Urothelium cell line (cell line): ENCODE measurements at regions not wholly inside any gene's neighbourhood (a gene's known extent, or its start where the extent isn't known, plus 50 kb on each side); places are given as distances from the start of the nearest gene placed in this dataset.
"Not testable (repeated sequence)": the region's sequence is repeated elsewhere in the genome, so short reads cannot be mapped to it uniquely, and the experiment has no call there.

ENCODE experiments used
- DNase-seq: peaks from one replicate; pipeline ENCODE4 v3.0.0; 2011; ENCODE audit warnings: low spot score, mixed read lengths
- FAIRE-seq: peaks from 2 replicates; lab custom pipeline; 2011; peaks lifted over from hg19 to GRCh38; lab: Jason Lieb, UNC

DNA sequence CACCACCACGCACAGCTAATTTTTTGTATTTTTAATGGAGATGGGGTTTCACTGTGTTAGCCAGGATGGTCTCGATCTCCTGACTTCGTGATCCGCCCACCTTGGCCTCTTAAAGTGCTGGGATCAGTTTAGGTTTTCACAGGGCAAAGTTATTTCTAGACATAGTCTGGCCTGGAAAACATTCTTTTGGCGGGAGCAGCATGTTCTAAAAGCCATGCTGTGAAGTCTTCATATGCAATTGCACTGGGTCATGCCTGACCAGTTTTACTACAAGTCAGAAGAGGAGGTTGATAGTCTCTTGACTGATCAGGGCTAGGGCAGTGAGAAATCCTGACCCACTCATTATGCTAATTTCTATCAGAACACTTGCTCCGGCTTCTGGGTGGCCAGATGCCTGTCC lies 131.6 kb upstream of the POU3F1 start:
- FAIRE-seq (no peak), DNase-seq (no peak)

DNA sequence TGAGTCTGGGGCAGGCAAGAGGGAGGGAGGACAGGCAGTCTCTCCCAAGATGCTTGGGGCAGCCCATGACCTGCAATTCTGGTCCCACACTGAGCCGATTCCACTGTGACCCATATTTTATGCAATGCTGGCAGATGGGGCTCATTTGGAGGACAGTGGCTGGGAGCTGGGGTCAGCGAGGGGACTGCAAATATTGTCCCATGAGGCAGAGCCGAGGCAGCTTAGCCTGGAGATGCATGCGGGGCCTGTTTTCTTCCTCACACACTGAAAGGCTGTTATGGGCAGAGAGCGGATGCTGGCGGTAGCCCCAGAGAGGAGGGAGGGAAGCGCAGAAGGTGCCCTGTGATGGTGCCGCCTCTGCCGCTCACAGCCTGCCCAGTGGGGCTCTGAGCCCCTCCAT lies 128.5 kb upstream of the POU3F1 start:
- DNase-seq: no peak
- FAIRE-seq: no peak

DNA sequence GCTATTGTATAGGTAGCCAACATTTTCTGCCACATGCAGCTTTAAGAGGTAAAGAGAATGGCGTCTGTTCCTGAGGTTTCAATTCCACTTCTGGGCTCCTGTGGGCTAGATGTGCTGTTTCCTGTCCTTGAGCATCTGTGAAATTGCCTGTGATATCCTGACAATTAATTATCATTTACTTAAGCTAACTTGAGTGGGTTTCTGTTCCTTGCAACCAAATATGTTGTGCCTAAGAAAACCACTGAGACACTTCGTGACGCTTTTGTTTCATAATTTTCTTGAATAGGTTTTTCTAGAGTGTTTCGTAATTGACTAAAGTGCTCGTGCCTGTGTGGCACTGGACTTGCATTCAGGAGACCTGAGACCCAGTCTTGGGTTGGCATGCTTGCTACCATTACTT lies 127.3 kb upstream of the POU3F1 start:
- FAIRE-seq: no peak
- no peak for DNase-seq

DNA sequence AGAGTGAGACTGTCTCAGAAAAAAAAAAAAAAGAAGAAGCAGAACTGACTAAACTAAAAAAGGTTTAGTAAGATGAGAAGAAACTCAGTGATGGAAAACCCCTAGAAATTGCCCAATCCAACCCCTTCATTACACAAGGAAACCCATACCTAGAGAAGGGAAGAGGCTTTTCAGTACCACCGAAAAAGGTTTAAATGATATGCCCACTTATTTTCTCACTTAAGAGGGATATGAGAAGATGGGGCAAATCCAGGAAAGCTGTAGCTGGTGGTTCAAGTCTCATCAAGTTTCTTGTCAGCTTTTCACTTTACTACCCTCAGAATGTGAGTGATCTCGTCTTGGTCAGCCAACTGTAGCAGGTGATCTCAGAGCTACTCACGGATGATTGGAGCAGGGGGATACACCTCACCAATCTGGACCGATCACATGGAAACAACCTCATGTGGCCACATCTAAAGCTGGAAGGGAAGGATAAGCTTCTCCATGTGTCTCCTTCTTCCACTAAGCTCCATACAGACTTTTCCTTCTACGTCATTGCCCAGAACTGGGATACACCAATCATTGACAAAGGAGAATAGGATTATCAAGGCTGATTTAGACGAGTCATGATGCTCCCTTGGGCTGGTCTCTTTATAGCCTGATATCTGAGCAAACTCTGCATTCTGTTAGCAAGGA lies 126.7 kb upstream of the POU3F1 start:
- FAIRE-seq (no peak), DNase-seq (no peak)

DNA sequence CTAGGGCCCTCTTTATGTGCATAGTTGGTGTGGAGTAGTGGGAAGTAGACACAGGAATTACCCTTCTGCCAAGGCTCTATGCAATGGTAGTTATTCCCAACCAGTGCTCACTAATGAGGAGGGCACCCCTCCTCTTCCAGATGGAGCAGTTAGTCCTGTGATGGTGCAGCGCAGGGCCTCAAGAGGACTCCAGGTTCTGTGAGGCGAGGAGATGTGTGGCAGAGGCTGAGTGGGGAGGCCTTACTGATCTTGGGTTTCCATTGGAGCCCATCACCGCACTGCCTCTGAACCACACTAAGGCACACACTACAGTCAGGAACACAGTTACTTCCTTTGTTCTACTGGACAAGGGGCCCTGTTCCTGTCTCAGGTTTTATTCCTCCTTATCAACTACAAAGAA lies 122.5 kb upstream of the POU3F1 start:
- DNase-seq: no peak
- no peak for FAIRE-seq

DNA sequence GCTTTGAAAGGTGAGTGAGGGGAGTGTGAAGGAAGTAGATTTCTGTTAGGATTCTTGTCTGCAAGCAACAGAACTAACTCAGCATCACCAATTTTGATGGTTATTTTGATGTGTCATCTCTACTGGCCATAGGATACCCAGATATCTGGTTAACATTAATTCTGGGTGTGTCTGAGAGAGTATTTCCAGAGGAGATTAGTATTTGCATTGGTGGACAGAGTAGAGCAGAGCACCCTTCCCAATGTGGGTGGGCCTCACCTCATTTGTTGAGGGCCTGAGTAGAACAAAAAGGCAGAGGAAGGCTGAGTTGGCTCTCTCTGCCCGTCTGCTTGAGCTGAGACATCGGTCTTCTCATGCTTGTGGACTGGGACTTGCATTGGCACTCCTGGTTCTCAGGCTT lies 121.8 kb upstream of the POU3F1 start:
- FAIRE-seq: no peak
- no peak for DNase-seq

DNA sequence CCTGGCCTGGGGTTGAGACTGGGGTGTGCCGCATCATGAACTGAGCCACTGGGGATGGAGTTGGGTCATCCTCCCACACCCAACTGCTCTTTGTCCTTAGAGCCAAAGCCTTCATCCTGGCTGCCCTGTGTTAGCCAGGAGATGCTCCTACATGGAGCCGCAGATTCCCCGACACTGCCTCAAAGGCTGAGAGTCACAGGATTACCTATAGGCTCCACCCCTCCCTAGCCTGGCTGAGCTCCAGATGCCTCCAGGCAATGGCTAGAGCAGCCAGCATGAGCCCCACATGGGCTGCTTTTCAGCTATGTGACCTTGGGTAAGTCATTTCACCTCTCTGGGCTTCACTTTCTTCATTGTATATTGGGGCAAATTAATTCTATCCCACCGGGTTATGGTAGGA lies 119.9 kb upstream of the POU3F1 start:
- no peak for FAIRE-seq

DNA sequence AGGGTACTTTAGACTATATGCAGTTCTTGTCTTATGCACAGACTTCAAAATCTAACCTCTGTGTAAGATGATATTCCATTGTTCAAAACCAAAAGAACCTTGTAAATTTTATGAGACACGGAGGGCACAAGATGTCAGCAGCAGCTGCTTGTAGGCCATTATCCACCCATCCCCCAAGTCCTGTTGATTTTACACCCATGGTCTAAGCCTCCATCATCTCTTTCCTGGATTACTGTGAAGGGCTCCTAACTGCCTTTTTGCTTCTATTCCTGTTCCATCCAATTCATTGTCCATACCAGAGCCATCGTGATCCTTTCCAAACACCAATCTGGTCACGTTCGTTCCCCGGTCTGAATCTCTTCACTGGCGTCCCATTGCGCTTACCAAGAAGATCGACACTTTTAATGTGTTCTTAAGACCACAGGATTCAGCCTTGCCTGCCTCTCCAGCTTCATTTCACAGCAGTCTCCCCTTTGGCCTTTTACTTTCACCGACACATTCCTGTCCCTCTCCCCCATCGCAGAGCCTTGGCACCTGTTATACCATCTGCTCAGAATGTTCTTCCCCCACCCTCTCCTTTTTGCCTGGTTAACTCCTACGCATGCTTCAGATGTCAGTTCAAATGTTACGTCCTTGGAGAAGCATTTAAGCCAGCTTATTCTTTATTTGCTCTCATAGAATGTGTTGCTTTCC lies 107.3 kb upstream of the POU3F1 start:
- DNase-seq (no peak), FAIRE-seq (no peak)

More for the DNA sequence above, 119.9 kb upstream of the POU3F1 start:
- no peak for DNase-seq

DNA sequence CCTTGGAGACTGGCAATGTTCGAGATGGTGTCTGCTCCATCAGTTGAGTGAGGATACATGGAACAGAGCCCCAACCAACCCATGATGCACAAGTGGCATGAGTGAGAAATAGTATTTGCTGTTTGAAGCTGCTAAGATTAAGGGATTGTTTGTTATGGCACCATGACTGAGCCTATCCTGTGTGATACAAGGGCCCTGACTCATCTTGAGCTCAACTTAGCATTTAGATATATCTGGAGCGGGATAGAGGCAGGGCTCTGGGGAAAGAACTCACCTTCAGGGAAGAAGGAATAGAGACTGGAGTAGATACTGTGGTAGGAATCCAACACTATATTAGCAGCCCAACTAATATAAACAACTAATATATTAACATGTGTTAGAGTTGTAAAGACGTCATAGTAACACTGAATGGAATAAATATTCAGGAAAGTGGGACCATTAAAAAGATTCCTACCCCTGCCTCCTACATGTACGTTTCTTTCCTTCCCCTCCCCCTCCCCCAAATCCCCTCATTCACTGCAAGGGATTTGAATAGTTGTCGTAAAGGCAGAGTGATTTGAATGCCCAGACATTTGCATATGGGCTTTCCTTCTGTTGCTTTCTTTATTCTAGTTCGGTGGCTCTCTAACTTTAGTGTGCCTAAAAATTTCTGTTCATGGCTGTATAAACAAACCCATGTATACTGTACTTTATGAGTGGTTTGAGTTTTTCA lies 106.6 kb upstream of the POU3F1 start:
- FAIRE-seq (no peak), DNase-seq (no peak)

DNA sequence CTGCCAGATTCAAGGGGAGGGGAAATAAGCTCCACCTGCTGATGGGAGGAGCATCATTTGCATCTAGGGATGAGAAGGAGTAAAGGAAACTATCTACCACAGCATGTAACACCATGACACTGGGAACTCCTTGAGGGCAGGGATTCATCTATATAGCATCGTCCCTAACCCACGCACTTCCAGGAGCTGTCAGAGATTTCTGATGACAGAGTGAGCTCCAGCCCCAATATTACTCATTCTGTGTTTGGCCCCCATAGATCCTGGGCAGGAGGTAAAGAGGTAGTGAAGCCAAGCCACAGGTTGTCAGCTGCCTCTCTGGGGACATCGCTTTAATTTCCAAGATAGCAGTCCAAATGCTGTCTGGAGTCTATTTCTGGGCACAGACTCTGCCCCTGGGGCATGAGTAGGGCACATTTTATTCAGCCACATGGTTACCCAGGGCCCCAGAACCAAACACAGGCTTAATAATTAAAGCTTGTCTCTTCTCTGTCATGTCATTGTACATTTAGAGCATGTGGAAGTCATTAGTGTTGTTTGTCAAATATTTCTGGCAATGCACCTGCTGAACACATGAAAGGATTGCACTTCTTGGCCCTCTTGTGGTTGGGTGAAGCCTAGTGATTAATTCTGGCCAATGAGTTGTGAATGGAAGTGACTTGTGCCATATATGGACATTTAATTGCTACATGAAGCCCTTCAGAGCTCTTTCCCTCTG lies 105.9 kb upstream of the POU3F1 start:
- FAIRE-seq (no peak), DNase-seq (no peak)

DNA sequence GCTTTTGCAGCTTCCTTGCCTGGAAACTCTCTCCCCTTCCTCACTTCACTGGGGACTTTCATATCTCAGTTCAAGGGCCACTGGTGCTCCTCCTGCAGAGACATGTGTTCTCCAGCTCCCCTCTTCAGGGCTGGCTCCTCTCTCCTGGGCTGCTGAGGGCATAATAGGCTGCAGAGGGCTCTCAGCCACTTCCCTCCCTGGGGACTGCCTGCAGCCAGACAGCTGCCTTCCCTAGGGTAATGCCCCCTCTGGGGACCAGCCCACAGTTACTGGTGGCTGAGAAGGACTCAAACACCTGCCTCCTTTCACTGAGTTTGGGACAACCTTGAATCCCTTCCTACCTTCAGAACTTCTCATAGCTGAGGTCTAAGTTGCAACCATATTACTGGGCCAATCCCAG lies 104.8 kb upstream of the POU3F1 start:
- DNase-seq (no peak), FAIRE-seq (no peak)

DNA sequence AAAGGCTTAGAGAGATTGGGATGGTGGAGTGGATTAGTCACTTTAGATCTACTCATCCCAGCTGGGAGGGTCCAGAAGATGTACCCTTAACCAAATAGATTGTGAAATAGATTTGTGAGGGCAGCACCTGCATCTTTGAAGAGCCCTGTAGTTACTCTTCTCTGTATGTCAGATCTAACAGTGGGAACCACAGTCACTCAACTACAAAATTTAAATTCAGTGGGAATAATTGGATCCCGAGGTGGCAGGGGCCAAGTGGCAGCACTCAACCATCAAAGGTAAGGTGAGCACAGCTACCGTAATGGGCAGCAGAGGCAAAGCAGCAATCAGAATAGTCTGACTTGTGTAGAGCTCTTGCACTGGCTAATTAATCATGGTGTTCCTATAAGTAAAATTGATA lies 99.5 kb upstream of the POU3F1 start:
- not testable (repeated sequence) for DNase-seq, FAIRE-seq

DNA sequence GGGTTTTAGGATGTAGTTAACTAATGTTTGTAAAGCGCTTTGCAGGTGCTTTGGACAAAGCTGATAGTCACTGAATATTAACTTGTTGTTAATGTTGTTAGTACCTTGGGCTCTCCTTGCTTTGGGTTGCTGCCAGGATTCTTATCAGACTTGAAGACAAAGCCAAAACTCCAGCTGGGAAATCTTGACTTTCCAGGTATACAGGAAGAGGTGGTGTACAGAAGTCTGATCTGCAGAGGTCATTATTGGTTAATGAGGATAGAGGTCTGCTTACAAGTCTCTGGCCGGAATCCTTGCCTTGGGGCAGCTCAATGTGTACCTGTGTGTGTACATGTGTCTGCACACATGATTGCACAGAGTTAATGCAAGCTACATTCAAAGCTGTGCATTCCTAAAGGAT lies 96.0 kb upstream of the POU3F1 start:
- DNase-seq (no peak), FAIRE-seq (no peak)

DNA sequence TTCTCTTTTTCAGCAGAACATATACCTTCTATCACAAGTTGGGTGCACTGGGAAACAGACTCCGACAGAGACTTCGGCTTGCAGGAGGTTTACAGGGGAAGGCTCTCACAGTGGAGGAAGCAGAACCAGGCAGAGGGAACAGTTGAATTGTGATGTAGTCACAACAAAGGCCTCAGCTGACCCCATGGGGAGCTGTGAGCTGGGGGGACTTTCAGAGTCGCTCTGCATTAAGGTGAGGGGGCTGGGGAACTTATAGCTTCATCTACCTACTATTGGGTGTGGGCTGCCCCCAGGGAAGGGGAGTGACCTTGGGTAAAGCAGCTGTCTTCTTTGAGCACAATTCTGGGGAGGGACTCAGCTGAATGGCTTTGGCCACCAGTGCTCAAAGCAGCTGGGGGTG lies 94.9 kb upstream of the POU3F1 start:
- FAIRE-seq: no peak
- no peak for DNase-seq

DNA sequence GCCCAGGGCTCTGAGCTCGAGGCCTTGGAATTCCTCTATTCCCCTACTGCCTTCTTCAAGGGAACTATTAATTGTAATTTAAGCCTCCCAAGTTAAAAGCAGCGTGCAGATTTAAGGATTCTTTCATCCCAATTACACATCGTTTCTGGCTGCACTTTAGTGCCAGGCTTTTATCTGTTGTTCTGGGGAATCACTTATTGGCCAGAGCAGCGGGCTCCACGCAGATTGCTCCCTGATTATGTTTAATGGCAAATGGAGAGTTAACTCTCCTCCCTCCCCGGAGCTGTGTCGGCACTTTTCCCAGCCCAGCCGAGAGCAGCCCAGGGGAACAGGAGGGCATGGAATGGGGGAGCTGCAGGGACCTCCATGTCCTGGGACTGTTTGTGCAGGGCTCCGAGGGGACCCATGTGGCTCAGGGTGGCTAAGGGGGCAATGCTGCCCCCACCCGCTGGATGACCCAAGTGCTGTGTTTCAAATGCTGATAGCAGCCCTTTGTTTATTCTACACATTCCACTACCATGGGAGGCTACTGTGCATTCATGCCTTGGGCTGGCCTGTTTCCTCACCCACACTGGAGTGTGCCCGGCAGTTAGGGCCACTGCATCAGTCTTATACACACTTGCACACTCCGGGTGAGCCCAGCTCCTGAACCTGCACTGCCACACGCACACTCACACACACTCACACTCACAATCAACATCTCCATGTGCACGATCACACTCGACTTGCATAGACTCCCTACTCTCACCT lies 93.3 kb upstream of the POU3F1 start:
- peak; percentile 83 for FAIRE-seq
- DNase-seq: peak; percentile 48

DNA sequence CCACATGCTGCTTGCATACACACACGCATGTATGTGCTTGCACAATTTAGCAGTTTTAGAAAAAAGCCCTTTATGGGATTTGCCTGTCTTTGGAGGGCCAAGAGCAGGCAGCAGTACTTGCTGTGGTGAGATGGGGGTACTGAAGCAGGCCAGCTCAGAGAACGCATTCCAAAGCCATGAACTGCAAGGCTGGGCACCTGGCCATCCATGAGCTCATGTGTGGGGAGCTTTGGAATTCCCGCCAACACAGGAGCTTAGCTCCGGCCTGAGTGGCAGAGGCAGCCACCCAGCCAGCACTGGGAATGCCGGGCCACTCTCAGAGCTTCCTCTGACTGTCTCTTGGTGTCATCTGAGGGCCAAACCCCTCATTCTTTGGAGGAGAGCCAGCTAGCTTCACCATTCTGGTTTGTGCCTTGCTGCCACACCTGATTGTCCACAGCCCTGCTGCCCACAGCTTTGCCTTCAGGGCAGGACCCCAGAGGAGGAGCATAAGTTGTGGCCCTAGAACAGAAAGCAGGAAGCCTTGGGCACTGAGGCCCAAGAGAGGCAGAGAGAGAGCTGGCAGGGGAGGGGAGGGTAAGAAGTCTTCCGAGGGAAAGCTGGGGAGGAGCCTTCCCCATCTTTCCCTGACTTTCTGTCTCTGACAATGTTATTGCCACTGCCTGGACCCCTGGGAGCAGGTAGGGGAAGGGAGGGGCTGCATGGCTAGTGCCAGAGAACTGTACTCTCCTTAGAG lies 92.1 kb upstream of the POU3F1 start:
- FAIRE-seq (peak; percentile 95), DNase-seq (peak; percentile 96)

DNA sequence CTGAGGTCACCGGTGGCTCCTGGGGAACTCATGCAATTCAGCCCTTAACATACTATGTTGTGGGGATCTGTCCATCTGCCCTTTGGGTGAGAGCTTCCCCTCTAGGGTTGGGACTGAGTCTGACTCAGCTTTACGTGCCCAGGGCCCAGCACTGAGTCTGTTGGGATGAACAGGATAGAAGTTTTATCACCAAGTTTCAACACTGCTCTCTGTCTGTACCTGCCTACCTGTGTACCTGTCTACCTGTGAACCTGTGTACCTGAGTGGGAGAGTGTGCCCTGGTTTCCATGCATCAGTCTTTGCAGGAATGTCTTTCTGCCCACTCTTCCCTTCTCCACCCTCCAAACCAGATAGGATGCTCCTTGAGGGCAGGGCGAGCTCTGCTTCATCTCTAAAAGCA lies 90.6 kb upstream of the POU3F1 start:
- DNase-seq (no peak), FAIRE-seq (no peak)

DNA sequence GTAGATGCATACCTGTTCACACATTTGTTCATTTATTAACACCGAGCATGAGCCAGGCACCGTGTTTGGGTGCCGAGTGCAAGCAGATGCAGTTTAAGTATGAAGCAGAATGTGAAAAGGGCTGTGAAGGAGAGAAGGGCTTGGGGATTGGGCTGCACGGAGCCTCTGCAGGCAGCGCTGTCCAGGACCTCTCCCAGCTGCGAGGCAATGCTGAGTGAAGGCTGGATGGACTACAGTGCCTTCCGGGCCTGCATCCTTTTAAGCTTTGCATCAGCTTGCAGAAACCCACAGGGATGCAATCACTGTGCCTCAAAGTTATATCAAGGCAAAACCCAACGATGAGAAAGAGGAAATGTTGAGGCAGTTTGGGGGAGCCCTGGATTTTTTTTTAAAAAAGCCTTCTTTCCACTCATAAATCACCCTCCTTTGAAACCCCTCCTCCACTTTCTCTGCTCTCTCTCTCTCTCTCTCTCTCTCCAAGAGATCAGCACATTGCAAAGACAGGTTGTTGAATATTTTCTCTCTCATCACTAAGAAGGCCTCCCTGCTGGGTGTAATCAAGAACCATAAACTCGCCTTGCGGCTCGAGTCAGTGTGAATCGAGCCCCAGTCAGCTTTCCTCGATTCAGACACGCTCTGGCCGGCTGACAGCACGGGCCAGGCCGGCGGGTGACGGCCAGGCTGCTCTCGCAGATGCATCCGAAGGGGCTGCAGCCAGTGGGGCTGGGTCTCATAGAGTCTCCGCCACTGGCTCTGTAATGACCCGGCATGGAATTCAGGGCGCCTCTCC lies 89.2 kb upstream of the POU3F1 start:
- DNase-seq (no peak), FAIRE-seq (no peak)

DNA sequence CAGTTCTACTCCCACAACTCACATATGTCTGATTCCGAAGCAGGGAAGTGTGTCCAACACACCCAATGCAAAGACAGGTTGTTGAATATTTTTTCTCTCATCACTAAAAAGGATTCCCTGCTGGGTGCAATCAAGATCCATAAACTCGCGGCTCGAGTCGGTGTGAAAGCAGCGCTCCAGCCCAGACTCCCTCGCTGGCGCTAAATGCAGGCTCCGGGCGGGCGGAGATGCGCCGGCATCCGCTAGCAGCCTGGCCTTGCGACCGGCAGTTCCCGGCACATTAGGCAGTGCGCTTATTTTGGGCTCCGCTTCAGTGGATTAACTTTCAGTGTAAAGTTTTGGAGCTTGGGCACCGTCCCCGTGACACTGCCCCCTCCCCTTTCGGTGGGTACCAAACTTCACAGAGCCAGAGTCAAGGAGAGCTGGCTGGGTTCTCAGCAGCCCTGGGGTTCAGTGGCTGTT lies 87.7 kb upstream of the POU3F1 start:
- no peak for FAIRE-seq
- DNase-seq: no peak
